ENCODE measurements at regions not wholly inside any gene's neighbourhood (a gene's known extent, or its start where the extent isn't known, plus 50 kb on each side); places are given as distances from the start of the nearest gene placed in this dataset.

- Histone ChIP-seq H3K36me3 (ENCODE audit: control insufficient read depth in 2 of 4, insufficient read depth in 4 of 4, low read length in 3 of 4) (no peaks in the 10 kb centered on the region), H2AK5ac (ENCODE audit: low read depth, low read length) (no peak overlapping the region), H2BK120ac (replicated peaks; ENCODE audit: low read depth, low read length) (no peak overlapping the region), H3K56ac (replicated peaks; ENCODE audit: insufficient read length, low read depth, low read length) (no peak overlapping the region), H3K9me3 (ENCODE audit: insufficient read depth in 2 of 2, low read depth in 1 of 2, low read length in 1 of 2) (peaks cover 0 to 9% of the 10 kb centered on the region in 2 experiments; a peak in 1 of 4 replicates), H3K27me3 (replicated peaks in 1 of 4; ENCODE audit: control insufficient read depth in 3 of 4, extremely low read depth in 1 of 4, insufficient read depth in 3 of 4, low read length in 3 of 4) (peaks cover 0 to 2% (median 0%) of the 10 kb centered on the region in 4 experiments; a peak in 1 of 7 replicates), H3K79me1 (ENCODE audit: low read depth, low read length) (no peaks in the 10 kb centered on the region), H4K8ac (ENCODE audit: extremely low read depth, insufficient read depth, low read length) (no peak overlapping the region), H2AFZ (ENCODE audit: low read length) (no peak overlapping the region), H2BK5ac (ENCODE audit: low read depth, low read length) (no peak overlapping the region), H4K5ac (ENCODE audit: insufficient read length, low read depth, low read length) (no peak overlapping the region), H4K91ac (replicated peaks; ENCODE audit: insufficient read length, low read length) (no peak overlapping the region), H4K20me1 (replicated peaks in 1 of 2; ENCODE audit: control insufficient read depth in 1 of 2, insufficient read depth in 2 of 2, low read length in 2 of 2) (no peaks in the 10 kb centered on the region), H3K23ac (ENCODE audit: insufficient read length) (no peak overlapping the region), H3K23me2 (ENCODE audit: low read depth, low read length) (no peaks in the 10 kb centered on the region; the same call in 1 of the 2 replicates), H3K9ac (replicated peaks in 1 of 4; ENCODE audit: extremely low read depth in 1 of 4, low read depth in 3 of 4, low read length in 3 of 4) (no peak overlapping the region), H2BK12ac (ENCODE audit: low read depth, low read length) (no peak overlapping the region), H3K27ac (ENCODE audit: low read depth, low read length) (no peak overlapping the region), H3K14ac (ENCODE audit: insufficient read length) (no peak overlapping the region), H2BK20ac (ENCODE audit: low read length) (no peak overlapping the region), H3K4me1 (replicated peaks in 1 of 4; ENCODE audit: control insufficient read depth in 3 of 4, insufficient read depth in 4 of 4, low read length in 3 of 4) (no peaks in the 10 kb centered on the region), H3K79me2 (ENCODE audit: control insufficient read depth in 1 of 2, insufficient read depth in 2 of 2, low read length in 2 of 2) (no peaks in the 10 kb centered on the region), H3K4me3 (ENCODE audit: extremely low read depth in 1 of 4, insufficient read depth in 2 of 4, low read depth in 3 of 4, low read length in 4 of 4) (no peak overlapping the region), H3K4me2 (ENCODE audit: insufficient read depth in 1 of 2, low read depth in 2 of 2, low read length in 2 of 2) (no peak overlapping the region), H3K4ac (replicated peaks; ENCODE audit: insufficient read length, low read depth, low read length) (no peak overlapping the region), H2BK15ac (ENCODE audit: low read length) (no peak overlapping the region), H3K18ac (ENCODE audit: extremely low read depth, low read length) (no peak overlapping the region)
- FAIRE-seq (no peak), DNase-seq (ENCODE audit: low read depth in 1 of 2, low spot score in 2 of 2) (no peak)
- TF ChIP-seq RFX5 (IDR thresholded peaks at IDR 0.05; ENCODE audit: borderline replicate concordance, low read depth, low read length): no peak
- no peak for TF ChIP-seq ATF3 (IDR thresholded peaks at IDR 0.05; ENCODE audit: insufficient read depth, low read depth, low read length)
- TF ChIP-seq SRF (IDR thresholded peaks at IDR 0.05; ENCODE audit: low read depth, low read length): peak; percentile 64
- TF ChIP-seq MAFK (IDR thresholded peaks at IDR 0.05; ENCODE audit: low read depth, low read length): no peak
- POLR2A ChIA-PET (ENCODE audit: partially characterized antibody): no interaction called here
- CTCF ChIA-PET (ENCODE audit: partially characterized antibody): no interaction called here
- 93% methylated on average over 2 of the region's 2 CpGs; no CpG with 5 or more reads in 1 of the 2 experiments for WGBS, 2 experiments (ENCODE audit: extremely low coverage in 1 of 2, insufficient coverage in 1 of 2, insufficient read length in 1 of 2, insufficient replicate concordance in 2 of 2, low coverage in 1 of 2, low lambda C conversion rate in 2 of 2, missing lambda C conversion rate in 1 of 2)
Observed at GRCh38 chr11:57055744-57056143, 67.0 kb downstream of the OR5AK2 start.
